Nephron (organoid): ENCODE measurements at regions not wholly inside any gene's neighbourhood (a gene's known extent, or its start where the extent isn't known, plus 50 kb on each side); places are given as distances from the start of the nearest gene placed in this dataset.

Experiments used
- H3K27ac Mint-ChIP-seq, 3 experiments: 2 replicates each; pipeline ENCODE4 v1.8.0; 2020; ENCODE audit warnings: mixed read lengths in 3 of 3, mild to moderate bottlenecking in 2 of 3, moderate library complexity in 1 of 3
- H3K27me3 Mint-ChIP-seq: 2 replicates; pipeline ENCODE4 v1.8.0; 2021; ENCODE audit warnings: low read depth, mild to moderate bottlenecking, moderate library complexity, mixed read lengths
- H3K36me3 Mint-ChIP-seq: 2 replicates; pipeline ENCODE4 v1.8.0; 2020; ENCODE audit warnings: low read depth, mixed read lengths
- H3K4me1 Mint-ChIP-seq: 2 replicates; pipeline ENCODE4 v1.8.0; 2020; ENCODE audit warnings: mixed read lengths
- H3K4me3 Mint-ChIP-seq, 3 experiments: 2 replicates each; pipeline ENCODE4 v1.8.0; 2020; ENCODE audit warnings: mild to moderate bottlenecking in 3 of 3, mixed read lengths in 3 of 3, moderate library complexity in 2 of 3
- H3K9me3 Mint-ChIP-seq: 2 replicates; pipeline ENCODE4 v1.8.0; 2020; ENCODE audit warnings: mixed read lengths
- TF ChIP-seq, protein P1 (sequence below), 3 experiments: fragments of 200-600 bp; sonication (generic); IDR thresholded peaks; one replicate each; pipeline ENCODE4 v1.5.0; 2021; ENCODE audit warnings: antibody characterized with exemption in 3 of 3; ENCODE audit not compliant: unreplicated experiment in 3 of 3

DNA sequence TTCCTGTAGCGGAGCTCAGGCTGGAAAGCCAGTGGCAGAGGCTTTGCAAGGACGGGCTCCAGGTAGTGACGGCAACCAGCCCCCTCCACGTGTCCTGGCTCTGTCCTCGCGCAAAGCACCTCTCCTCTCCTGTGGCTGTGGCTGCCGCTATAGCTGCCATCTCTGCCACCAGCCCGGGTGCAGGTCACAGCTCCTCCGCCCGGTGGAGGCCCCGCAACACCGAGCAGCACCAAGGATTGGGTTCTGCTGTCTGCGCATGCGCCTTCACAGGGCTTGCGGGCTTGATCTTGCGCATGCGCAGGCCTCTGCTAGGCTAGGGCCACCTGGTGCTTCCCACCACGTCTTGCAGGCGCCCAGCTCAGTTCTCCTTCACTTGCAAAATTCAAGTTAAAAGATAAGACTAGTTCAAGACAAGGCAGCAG lies 625.4 kb downstream of the QKI start:
- Mint-ChIP-seq H3K27ac (no peak overlapping the region), H3K36me3 (no peaks in the 10 kb centered on the region), H3K4me1 (no peaks in the 10 kb centered on the region), H3K9me3 (peaks cover 10% of the 10 kb centered on the region), H3K4me3 (no peak overlapping the region), H3K27me3 (no peaks in the 10 kb centered on the region)
- TF ChIP-seq, protein P1, sequence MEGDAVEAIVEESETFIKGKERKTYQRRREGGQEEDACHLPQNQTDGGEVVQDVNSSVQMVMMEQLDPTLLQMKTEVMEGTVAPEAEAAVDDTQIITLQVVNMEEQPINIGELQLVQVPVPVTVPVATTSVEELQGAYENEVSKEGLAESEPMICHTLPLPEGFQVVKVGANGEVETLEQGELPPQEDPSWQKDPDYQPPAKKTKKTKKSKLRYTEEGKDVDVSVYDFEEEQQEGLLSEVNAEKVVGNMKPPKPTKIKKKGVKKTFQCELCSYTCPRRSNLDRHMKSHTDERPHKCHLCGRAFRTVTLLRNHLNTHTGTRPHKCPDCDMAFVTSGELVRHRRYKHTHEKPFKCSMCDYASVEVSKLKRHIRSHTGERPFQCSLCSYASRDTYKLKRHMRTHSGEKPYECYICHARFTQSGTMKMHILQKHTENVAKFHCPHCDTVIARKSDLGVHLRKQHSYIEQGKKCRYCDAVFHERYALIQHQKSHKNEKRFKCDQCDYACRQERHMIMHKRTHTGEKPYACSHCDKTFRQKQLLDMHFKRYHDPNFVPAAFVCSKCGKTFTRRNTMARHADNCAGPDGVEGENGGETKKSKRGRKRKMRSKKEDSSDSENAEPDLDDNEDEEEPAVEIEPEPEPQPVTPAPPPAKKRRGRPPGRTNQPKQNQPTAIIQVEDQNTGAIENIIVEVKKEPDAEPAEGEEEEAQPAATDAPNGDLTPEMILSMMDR (IDR thresholded peaks at IDR 0.05; ENCODE audit: unreplicated experiment in 3 of 3): no peak

DNA sequence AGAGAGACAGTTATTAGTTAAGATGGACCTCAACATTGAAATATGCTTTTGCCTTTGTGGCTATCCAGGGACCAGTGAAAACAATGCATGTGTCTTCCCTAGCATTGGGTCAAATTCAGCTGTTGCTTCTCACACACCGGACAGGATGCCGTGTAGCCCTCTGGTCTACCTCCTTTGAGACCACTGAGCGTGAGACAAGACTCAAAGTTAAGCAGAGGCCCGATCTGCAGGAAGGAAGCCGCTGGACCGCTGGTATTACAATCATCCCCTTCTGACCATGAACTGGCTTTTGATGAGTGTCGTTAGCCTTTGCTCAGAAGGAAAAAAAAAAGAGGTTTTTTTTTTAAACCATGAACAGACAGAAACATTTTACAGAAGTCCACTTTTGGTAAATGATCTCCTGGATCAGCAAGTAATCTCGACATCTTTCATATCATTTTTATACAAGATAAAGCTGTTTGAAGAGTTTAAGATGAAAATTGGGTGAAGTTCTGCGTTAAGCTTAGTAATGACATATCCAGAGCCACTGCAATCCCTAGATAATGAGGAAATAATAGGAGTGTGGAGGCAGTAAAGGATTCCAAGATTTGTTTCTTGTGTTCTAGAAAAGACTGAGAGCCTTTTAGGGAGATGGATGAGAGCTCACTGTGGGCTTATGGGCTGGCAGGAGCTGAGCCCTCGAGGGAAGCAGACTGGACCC lies 622.8 kb downstream of the QKI start:
- TF ChIP-seq, protein P1 (IDR thresholded peaks at IDR 0.05; ENCODE audit: unreplicated experiment in 3 of 3): no peak
- H3K4me1 Mint-ChIP-seq: no peaks in the 10 kb centered on the region
- H3K36me3 Mint-ChIP-seq: no peaks in the 10 kb centered on the region
- no peak overlapping the region for H3K4me3 Mint-ChIP-seq
- no peak overlapping the region for H3K27ac Mint-ChIP-seq
- peaks cover 4% of the 10 kb centered on the region for H3K9me3 Mint-ChIP-seq
- no peaks in the 10 kb centered on the region for H3K27me3 Mint-ChIP-seq

DNA sequence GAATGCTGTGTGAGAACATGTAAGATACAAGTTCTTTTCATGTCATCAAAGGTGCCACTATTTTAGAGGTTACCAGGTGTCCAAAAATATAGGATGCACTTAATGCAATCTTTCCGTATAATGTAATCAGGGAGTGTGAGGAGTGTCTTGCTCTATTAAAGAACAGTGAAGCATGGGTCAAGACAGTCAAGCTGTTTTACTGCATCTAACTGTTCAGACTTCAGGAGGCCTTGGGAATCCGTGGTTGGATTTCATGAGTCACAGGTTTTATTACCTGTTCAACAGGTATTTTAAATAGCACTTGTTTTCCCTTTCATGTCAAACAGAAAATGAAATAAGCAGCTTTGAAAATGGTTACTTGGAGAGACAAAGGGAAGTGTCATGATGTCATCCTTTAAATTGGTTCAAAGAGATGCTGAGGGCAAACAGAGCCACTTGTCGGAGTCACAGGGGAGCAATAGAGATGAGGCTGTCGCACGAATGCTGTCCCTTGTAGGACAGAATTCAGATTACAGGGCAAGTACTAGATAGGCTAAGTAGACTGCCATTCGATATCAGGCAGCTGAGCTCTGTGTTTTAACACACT lies 621.5 kb downstream of the QKI start:
- Mint-ChIP-seq H3K4me3 (no peak overlapping the region), H3K36me3 (no peaks in the 10 kb centered on the region), H3K4me1 (no peaks in the 10 kb centered on the region), H3K9me3 (peaks cover 4% of the 10 kb centered on the region), H3K27ac (no peak overlapping the region), H3K27me3 (no peaks in the 10 kb centered on the region)
- TF ChIP-seq, protein P1 (IDR thresholded peaks at IDR 0.05; ENCODE audit: unreplicated experiment in 3 of 3): no peak

DNA sequence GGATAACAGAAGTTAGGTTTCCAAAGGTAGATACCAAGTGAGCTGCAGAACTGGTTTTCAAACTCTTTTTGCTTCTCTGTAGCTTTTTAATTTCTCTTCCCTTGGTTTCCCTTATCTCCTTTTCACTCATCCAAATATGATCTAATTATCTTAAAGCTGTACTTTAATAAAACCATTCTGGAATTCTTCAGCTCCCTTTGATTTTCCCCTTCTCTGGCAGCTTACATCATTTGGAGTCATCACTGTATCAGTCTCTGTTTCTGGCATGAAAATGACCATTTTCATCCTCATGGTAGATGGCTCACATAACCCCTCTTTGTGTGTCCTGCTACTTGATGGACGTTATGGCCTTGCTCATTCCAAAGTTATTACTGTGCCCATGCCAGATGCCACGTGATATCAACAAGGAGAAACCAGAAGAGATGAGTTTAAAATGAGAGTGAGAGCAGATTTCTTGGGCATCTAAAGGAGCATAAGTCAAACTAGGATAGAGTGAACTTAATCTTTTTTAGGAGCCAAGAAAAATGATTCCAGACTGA lies 620.2 kb downstream of the QKI start:
- Mint-ChIP-seq H3K4me1 (no peaks in the 10 kb centered on the region), H3K36me3 (no peaks in the 10 kb centered on the region), H3K27ac (no peak overlapping the region), H3K27me3 (no peaks in the 10 kb centered on the region), H3K9me3 (peaks cover 4% of the 10 kb centered on the region), H3K4me3 (no peak overlapping the region)
- TF ChIP-seq, protein P1 (IDR thresholded peaks at IDR 0.05; ENCODE audit: unreplicated experiment in 3 of 3): no peak

DNA sequence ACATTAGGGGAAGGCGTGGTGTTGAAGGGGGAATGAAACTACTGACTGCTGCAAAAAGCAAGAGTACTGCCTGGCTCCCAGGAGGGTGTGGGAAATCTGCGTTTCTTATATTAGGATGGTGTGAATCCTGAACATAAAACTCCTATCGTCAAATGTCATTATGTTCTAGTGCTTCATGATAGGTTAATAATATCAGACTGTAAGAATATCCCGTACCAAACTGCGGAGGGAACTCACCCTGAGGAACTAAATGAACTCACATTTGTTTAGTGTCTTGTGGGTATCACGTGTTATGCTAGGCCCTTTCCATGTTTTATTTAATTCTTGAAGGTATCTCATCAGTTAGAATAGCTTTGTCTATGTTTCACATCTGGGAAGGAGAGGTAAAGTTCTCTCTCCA lies 610.7 kb downstream of the QKI start:
- Mint-ChIP-seq H3K4me1 (peaks cover 38% of the 10 kb centered on the region), H3K36me3 (no peaks in the 10 kb centered on the region), H3K9me3 (no peaks in the 10 kb centered on the region), H3K27me3 (no peaks in the 10 kb centered on the region), H3K27ac (no peak overlapping the region), H3K4me3 (no peak overlapping the region)
- TF ChIP-seq, protein P1 (IDR thresholded peaks at IDR 0.05; ENCODE audit: unreplicated experiment in 3 of 3): no peak
